Thyroid gland (tissue), 4 donors: ENCODE measurements at regions not wholly inside any gene's neighbourhood (a gene's known extent, or its start where the extent isn't known, plus 50 kb on each side); places are given as distances from the start of the nearest gene placed in this dataset.

Experiments used
- POLR2A ChIP-seq, 2 donors: fragments of 450-650 bp; IDR thresholded peaks; one replicate each; pipeline ENCODE4 v1.6.1; 2017; ENCODE audit warnings: antibody characterized with exemption in 2 of 2, mild to moderate bottlenecking in 2 of 2, moderate library complexity in 1 of 2
- TF ChIP-seq, protein P1 (sequence below), 6 experiments: fragments of 200-600 bp in 3 of 6; fragments of 450-650 bp in 3 of 6; sonication (generic) in 3 of 6; IDR thresholded peaks; one replicate each; pipeline ENCODE4 v1.5.1; 2016 to 2019; ENCODE audit warnings: antibody characterized with exemption in 6 of 6, mild to moderate bottlenecking in 2 of 6, inconsistent platforms in 1 of 6, moderate library complexity in 1 of 6

DNA sequence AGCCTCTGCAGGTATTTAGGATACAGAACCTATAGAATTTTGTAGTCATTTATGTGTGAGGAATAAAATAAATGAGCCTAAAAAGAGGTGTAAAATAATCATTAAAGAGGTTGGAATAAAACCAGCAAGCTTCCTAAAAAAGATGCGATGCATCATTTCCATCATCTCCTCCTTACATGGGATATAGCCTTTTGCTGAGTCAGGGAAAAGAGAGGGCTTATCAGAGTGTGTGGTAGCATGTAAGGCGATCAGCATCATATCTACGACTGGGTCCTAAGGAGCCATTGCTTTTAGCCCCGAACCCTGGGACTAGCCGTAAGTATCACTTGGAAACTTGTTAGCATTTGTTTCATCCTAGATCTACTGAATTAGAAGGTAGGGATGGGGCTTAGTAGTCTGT, 94.9 kb downstream of the DTWD1 start:
- TF ChIP-seq, protein P1, sequence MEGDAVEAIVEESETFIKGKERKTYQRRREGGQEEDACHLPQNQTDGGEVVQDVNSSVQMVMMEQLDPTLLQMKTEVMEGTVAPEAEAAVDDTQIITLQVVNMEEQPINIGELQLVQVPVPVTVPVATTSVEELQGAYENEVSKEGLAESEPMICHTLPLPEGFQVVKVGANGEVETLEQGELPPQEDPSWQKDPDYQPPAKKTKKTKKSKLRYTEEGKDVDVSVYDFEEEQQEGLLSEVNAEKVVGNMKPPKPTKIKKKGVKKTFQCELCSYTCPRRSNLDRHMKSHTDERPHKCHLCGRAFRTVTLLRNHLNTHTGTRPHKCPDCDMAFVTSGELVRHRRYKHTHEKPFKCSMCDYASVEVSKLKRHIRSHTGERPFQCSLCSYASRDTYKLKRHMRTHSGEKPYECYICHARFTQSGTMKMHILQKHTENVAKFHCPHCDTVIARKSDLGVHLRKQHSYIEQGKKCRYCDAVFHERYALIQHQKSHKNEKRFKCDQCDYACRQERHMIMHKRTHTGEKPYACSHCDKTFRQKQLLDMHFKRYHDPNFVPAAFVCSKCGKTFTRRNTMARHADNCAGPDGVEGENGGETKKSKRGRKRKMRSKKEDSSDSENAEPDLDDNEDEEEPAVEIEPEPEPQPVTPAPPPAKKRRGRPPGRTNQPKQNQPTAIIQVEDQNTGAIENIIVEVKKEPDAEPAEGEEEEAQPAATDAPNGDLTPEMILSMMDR (IDR thresholded peaks at IDR 0.05), result no peak
- no peak for TF ChIP-seq POLR2A (IDR thresholded peaks at IDR 0.05)
